ENCODE measurements at regions not wholly inside any gene's neighbourhood (a gene's known extent, or its start where the extent isn't known, plus 50 kb on each side); places are given as distances from the start of the nearest gene placed in this dataset.

GRCh38 chr12:128191380-128191779 lies 75.6 kb upstream of the TMEM132C start:
- no peak for DNase-seq

- DNase-seq, result no peak
Measured at GRCh38 chr12:128204711-128205110, 62.3 kb upstream of the TMEM132C start.

DNA sequence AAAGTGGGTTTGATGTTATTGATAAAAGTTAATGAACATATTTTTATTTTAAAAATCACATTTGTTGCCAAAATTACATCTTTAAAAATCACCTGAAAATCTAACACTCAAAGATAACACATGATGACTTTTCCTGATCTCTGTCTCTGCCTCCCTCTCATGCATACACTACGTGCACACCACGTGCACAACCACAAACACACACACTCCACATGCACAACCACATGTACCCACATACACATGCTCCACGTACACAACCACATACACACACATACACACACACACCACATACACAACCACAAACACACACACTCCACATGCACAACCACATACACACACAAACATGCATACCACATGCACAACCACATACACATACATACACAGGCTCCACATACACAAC lies 61.8 kb upstream of the TMEM132C start:
- no peak for DNase-seq

DNA sequence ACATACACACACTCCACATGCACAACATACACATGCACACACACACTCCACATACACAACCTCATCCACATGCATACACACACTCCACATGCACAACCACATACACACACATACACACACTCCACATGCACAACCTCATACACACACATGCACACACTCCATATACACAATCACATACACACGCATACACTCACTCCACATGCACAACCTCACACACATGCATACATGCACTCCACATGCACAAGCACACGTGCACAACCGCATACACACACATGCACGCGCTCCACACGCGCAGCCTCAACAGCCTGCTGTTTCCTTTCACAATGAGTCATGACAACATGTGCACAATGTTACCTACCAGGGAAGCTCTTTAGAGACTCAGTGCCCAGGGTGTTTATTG lies 61.2 kb upstream of the TMEM132C start:
- no peak for DNase-seq
